Amygdala (tissue), 56 donors: ENCODE measurements at regions not wholly inside any gene's neighbourhood (a gene's known extent, or its start where the extent isn't known, plus 50 kb on each side); places are given as distances from the start of the nearest gene placed in this dataset.

Source experiments
- DNase-seq, 56 donors: peaks; one replicate each; lab custom pipeline; 2025; lab: John Stamatoyannopoulos, UW

- no peak for DNase-seq
Observed at GRCh38 chr9:1647776-1648175, 367.4 kb upstream of the SMARCA2 start.

GRCh38 chr9:1653282-1653681 is 361.9 kb upstream of the SMARCA2 start:
- DNase-seq = no peak

- no peak for DNase-seq
Observed at GRCh38 chr9:1658661-1659362, 356.3 kb upstream of the SMARCA2 start.

- DNase-seq = no peak
Observed at GRCh38 chr9:1659363-1659690, 355.8 kb upstream of the SMARCA2 start.

- no peak for DNase-seq
Observed at GRCh38 chr9:1668441-1668840, 346.7 kb upstream of the SMARCA2 start.

GRCh38 chr9:1673300-1673699 is 341.8 kb upstream of the SMARCA2 start:
- DNase-seq = no peak

GRCh38 chr9:1676771-1677170 is 338.4 kb upstream of the SMARCA2 start:
- DNase-seq = no peak

- no peak for DNase-seq
Observed at GRCh38 chr9:1683951-1684350, 331.2 kb upstream of the SMARCA2 start.

GRCh38 chr9:1698991-1699390 is 316.2 kb upstream of the SMARCA2 start:
- no peak for DNase-seq

GRCh38 chr9:1701113-1701512 is 314.0 kb upstream of the SMARCA2 start:
- DNase-seq = no peak

- DNase-seq = no peak
Observed at GRCh38 chr9:1702701-1703100, 312.4 kb upstream of the SMARCA2 start.

- DNase-seq = no peak
Observed at GRCh38 chr9:1707291-1707690, 307.9 kb upstream of the SMARCA2 start.

GRCh38 chr9:1708219-1708618 is 306.9 kb upstream of the SMARCA2 start:
- DNase-seq = no peak

- DNase-seq = no peak
Observed at GRCh38 chr9:1709347-1709746, 305.8 kb upstream of the SMARCA2 start.

- DNase-seq = no peak
Observed at GRCh38 chr9:1712861-1713450, 302.2 kb upstream of the SMARCA2 start.

GRCh38 chr9:1713841-1714240 is 301.3 kb upstream of the SMARCA2 start:
- no peak for DNase-seq

- DNase-seq = no peak
Observed at GRCh38 chr9:1717882-1718281, 297.3 kb upstream of the SMARCA2 start.

- no peak for DNase-seq
Observed at GRCh38 chr9:1718836-1719235, 296.3 kb upstream of the SMARCA2 start.

GRCh38 chr9:1721196-1721595 is 294.0 kb upstream of the SMARCA2 start:
- DNase-seq = no peak

GRCh38 chr9:1722404-1722803 is 292.7 kb upstream of the SMARCA2 start:
- no peak for DNase-seq

GRCh38 chr9:1723522-1724015 is 291.6 kb upstream of the SMARCA2 start:
- DNase-seq = no peak

GRCh38 chr9:1726993-1727759 is 288.0 kb upstream of the SMARCA2 start:
- no peak for DNase-seq
